Muscle layer of duodenum (tissue), 2 donors: ENCODE measurements at regions not wholly inside any gene's neighbourhood (a gene's known extent, or its start where the extent isn't known, plus 50 kb on each side); places are given as distances from the start of the nearest gene placed in this dataset.

Source experiments
- H3K27ac ChIP-seq: one replicate; pipeline ENCODE4 v1.7.0; 2013; ENCODE audit warnings: mild to moderate bottlenecking, low read length
- H3K27me3 ChIP-seq: one replicate; pipeline ENCODE4 v1.7.0; 2013; ENCODE audit warnings: low read depth, mild to moderate bottlenecking, control low read depth, low read length
- H3K36me3 ChIP-seq, 2 donors: one replicate each; pipeline ENCODE4 v1.7.0; 2013; ENCODE audit warnings: low read length in 2 of 2, control low read depth in 1 of 2, mild to moderate bottlenecking in 1 of 2; ENCODE audit not compliant: insufficient read depth in 2 of 2, control insufficient read depth in 1 of 2
- H3K4me1 ChIP-seq, 2 donors: one replicate each; pipeline ENCODE4 v1.7.0; 2013; ENCODE audit warnings: low read length in 2 of 2, mild to moderate bottlenecking in 2 of 2, control low read depth in 1 of 2, moderate library complexity in 1 of 2; ENCODE audit not compliant: insufficient read depth in 2 of 2, control insufficient read depth in 1 of 2
- H3K4me3 ChIP-seq, 2 donors: one replicate each; pipeline ENCODE4 v1.7.0; 2013; ENCODE audit warnings: low read length in 2 of 2, low read depth in 1 of 2, mild to moderate bottlenecking in 1 of 2
- H3K9me3 ChIP-seq, 2 donors: one replicate each; pipeline ENCODE4 v1.7.0; 2013; ENCODE audit warnings: low read length in 2 of 2, control low read depth in 1 of 2, mild to moderate bottlenecking in 1 of 2; ENCODE audit not compliant: control insufficient read depth in 1 of 2
- donor health status: healthy.

DNA sequence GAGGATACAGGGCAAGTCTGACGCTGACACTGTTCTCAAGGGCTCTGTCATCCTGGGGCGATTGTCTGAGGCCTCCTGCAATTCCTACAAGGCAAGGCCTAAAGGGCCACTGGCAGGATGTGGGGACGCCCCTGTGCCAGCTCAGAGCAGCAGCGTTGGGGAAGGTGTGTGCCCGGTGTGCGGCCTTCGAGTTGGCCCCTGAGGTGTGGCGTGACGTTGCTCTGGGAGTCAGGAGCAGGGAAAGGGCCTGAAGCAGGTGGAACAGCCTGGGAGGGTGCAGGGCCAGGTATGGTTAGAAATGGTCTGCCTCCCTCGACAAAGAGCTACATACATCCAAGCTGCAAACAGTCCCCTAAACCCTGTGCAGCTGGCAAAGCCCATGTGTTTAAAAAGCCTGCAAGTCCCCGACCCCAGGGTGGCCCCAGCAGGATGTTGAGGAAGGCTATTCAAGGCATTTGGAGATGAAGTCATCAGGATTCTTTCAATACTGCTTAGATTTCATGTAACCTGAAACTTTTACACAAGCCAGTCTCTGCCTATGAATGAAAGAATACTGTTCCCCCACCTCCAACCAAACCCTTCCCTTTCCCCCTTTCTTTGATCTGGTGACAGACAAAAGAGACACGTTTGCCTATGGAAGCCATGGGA, 142.5 kb upstream of the TNS3 start:
- Histone ChIP-seq H3K27ac (no peak overlapping the region), H3K4me3 (no peak overlapping the region), H3K4me1 (peaks cover 0 to 12% of the 10 kb centered on the region in 2 donors), H3K36me3 (no peaks in the 10 kb centered on the region), H3K9me3 (no peaks in the 10 kb centered on the region), H3K27me3 (no peaks in the 10 kb centered on the region)

DNA sequence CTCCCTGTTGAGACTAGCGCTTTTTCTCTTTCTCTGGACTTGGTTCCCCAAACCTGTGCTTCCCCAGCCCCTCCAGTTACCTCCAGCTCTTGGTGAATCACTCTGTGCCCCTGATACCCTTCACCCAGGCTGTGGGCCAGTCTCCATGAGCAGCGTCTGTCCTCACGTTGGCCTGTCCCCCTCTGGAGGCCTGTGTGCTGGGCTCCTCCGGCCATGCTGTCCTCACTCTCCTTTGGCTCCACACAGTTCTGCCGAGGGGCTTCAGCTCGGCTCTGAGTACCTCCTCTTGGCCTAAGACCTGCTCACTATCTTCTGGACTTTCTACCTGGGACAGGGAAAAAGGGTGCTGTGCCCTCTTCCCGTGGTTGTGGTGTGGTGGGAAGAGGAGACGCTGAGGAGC, 140.2 kb upstream of the TNS3 start:
- peaks cover 0 to 12% of the 10 kb centered on the region in 2 donors for H3K4me1 ChIP-seq
- H3K4me3 ChIP-seq: no peak overlapping the region
- H3K9me3 ChIP-seq: no peaks in the 10 kb centered on the region
- H3K36me3 ChIP-seq: no peaks in the 10 kb centered on the region
- no peak overlapping the region for H3K27ac ChIP-seq
- no peaks in the 10 kb centered on the region for H3K27me3 ChIP-seq

DNA sequence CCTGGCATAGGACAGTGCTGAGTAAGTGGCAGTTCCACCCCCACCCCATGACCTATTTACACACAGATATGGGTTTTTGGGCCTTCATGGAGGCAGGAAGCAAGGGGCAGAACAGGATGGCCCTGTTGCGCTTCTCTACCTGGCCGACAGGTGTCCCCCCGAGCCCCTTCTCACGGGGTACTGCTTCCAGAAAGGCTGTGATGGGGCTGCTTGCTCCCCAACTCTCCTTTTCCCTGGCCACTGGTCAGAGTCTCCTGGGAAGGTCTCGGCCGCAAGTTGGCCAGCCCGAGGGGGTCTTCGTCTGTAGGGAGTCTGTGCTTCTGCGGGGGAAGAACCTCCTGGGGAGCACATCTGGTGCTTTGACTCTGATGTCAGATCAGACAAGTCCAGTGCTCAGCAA, 139.8 kb upstream of the TNS3 start:
- H3K9me3 ChIP-seq: no peaks in the 10 kb centered on the region
- H3K27me3 ChIP-seq: no peaks in the 10 kb centered on the region
- H3K4me1 ChIP-seq: peaks cover 0 to 12% of the 10 kb centered on the region in 2 donors
- no peak overlapping the region for H3K27ac ChIP-seq
- no peak overlapping the region for H3K4me3 ChIP-seq
- H3K36me3 ChIP-seq: no peaks in the 10 kb centered on the region

DNA sequence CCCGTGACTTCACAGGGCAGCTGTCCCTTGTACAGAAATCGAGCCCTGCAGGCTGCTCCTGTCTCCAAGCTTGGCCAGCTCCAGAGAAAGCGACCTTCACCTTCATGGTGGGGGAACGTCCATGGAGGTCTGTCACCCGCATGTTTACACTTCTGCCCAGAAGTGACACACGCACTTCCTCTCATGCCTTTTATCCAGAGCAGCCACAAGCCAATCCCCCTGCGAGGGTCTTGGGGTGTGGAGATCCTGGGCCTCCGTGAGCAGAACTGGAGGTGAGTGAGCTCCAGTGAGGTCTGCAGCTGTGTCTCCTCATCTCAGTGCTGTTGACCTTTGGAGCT, 139.0 kb upstream of the TNS3 start:
- H3K9me3 ChIP-seq: no peaks in the 10 kb centered on the region
- peaks cover 0 to 12% of the 10 kb centered on the region in 2 donors for H3K4me1 ChIP-seq
- no peaks in the 10 kb centered on the region for H3K27me3 ChIP-seq
- no peak overlapping the region for H3K4me3 ChIP-seq
- H3K27ac ChIP-seq: no peak overlapping the region
- no peaks in the 10 kb centered on the region for H3K36me3 ChIP-seq

DNA sequence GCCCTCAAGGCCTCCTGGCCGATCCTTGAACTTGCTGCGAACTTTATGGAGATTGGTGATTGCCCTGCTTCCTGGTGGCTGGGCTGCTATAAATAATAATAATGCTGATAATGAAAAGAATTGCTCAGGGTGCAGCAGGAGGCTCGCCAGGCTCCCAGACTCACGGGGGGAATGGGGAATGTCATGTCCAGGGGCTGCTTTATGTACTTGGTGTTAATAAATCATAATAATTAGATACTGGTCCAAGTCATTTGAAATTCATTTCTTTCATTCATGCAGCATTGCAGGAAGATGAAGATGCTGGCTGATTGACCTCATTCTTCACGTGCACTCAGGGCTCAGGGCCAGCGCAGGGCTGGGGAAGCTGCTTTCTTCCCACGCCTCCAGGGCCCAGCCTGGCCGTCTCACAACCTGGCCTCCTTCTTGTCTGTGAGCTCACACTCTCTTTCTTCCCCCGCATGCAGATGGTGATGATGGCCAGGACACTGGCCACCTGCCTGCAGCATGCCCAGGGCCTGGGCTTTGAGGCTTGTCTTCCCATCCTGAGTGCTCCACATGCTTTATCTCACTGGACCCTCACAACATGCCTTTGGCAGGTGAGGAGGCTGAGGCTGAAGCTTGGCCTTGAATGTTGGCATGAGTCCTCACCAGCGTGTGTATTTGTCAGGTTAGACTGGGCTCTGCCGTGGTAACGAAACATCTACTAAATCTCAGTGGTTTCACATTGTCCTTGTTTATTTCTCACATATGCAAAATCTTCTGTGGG, 138.4 kb upstream of the TNS3 start:
- Histone ChIP-seq H3K9me3 (no peaks in the 10 kb centered on the region), H3K4me3 (no peak overlapping the region), H3K4me1 (peaks cover 0 to 12% of the 10 kb centered on the region in 2 donors), H3K36me3 (no peaks in the 10 kb centered on the region), H3K27ac (no peak overlapping the region), H3K27me3 (no peaks in the 10 kb centered on the region)

DNA sequence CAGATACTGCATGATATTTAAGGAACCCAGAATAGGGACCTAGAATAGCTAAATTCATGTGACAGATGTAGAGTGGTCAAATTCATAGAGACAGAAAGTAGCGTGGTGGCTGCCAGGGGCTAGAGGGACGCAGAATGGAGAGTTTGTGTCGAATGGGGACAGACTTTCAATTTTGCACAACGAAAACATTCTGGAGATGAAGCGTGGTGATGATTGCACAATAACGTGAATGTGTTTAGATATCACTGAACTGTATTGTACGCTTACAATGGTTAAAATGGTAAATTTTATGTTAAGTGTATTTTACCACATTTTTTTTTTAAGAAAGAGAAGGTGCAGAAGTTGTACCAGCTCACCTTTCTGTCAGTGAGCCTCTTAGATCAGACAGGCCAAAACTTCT, 137.8 kb upstream of the TNS3 start:
- Histone ChIP-seq H3K4me3 (no peak overlapping the region), H3K27me3 (no peaks in the 10 kb centered on the region), H3K36me3 (no peaks in the 10 kb centered on the region), H3K4me1 (peaks cover 0 to 12% of the 10 kb centered on the region in 2 donors), H3K9me3 (no peaks in the 10 kb centered on the region), H3K27ac (no peak overlapping the region)

DNA sequence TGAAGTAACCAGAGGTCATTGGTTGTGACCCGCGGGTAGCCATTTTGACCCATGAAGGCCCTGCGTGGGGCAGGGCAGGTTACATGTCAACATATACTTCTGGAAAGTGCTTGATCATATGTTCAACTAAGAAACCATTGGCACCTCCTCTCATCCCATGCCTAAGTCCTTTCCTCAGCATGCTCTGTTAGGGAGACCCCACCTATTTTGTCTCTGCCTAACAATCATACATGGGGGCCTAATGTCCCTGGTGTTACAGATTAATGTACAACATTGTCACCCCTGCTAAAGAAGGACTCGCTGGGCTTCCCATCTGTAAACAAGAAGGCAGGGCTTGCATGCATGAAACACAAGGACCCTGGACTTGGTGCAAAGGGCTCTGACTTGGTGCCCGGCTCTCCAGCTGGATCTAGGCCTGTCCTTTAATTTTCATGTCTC, 133.7 kb upstream of the TNS3 start:
- Histone ChIP-seq H3K27me3 (no peaks in the 10 kb centered on the region), H3K36me3 (no peaks in the 10 kb centered on the region), H3K9me3 (no peaks in the 10 kb centered on the region), H3K27ac (no peak overlapping the region), H3K4me1 (peaks cover 0 to 10% of the 10 kb centered on the region in 2 donors), H3K4me3 (no peak overlapping the region)

DNA sequence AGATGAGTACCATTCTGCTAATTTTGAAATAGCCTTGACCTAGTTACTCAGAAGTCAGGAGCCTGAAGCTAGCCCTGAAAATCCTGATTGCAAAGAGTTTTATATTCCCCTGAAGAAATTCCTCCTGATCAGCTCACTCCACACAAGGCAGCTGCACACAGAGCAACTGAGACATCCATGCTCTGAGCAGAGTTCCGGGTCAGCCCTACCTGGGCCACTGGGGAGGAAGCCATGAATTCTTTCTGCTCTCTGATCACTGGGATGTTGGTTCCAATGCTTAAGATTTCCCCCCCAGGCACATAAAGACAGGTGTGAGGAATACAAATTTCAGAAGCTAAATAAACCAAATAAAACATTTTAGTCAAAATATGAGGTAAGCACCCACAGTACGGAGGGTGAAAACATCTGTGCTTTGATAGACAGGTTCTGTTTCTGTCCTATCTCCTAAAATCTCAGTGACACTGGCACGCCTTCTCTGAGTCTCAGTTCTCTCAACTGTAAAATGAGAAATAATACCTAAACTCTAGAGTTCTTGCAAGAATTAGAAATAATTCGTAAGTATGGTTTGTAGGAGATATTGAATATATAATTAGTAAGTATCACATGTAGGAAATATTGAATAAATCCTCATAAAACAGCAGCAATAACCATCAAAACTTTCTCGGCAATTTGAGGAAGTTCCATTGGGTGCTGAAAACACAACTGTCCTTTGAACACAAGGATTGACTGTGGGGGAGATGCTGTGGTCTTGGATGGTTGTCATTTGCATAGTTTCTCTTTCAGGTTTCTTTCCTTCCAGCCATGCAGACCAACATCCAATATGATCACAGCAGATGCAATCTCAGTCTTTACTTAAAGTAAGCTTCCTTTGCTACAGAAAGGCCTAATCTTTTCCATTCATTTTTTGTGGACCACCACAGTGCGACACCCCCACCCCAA, 133.0 kb upstream of the TNS3 start:
- Histone ChIP-seq H3K9me3 (no peaks in the 10 kb centered on the region), H3K4me3 (no peak overlapping the region), H3K27me3 (no peaks in the 10 kb centered on the region), H3K27ac (no peak overlapping the region), H3K36me3 (no peaks in the 10 kb centered on the region), H3K4me1 (peaks cover 0 to 10% of the 10 kb centered on the region in 2 donors)

DNA sequence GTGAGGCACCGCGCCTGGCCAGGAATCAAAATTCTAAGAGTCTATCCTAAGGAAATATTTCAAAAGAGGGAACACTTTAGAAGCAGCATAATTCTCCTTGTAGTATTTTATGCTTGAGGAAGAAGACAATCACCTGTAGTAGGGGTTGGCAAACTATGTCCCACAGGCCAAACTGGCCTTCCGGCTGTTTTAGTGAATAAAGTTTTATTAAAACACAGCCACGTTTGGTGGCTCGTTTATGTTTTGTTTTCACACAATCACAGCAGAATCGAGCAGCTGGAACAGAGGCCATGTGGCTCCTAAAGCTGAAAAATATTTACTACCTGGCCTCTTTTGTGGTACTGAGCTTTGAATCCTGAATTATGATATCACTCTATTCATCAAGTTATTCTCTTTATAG, 131.7 kb upstream of the TNS3 start:
- no peaks in the 10 kb centered on the region for H3K27me3 ChIP-seq
- H3K27ac ChIP-seq: no peak overlapping the region
- peaks cover 0 to 12% of the 10 kb centered on the region in 2 donors for H3K4me1 ChIP-seq
- H3K9me3 ChIP-seq: no peaks in the 10 kb centered on the region
- no peaks in the 10 kb centered on the region for H3K36me3 ChIP-seq
- H3K4me3 ChIP-seq: no peak overlapping the region

DNA sequence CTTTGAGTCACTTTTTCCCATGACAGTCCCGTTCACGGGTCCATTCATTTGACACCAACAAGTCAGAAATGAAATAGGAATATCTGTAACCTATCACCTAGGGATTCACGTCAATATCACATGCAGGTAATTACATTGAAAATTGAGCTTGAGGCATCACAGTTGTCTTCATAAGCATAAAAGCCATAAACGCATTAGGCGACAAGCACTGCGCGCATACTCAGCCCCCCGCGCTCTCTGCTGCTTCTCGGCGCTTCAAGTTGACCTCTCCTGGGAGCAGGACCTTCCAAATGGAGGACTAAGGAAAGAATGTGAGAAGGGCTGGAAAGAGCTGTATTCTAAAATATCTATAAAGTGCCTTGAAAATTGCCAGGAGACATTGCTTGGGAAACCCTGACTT, 130.5 kb upstream of the TNS3 start:
- Histone ChIP-seq H3K27ac (no peak overlapping the region), H3K9me3 (no peaks in the 10 kb centered on the region), H3K4me3 (no peak overlapping the region), H3K36me3 (no peaks in the 10 kb centered on the region), H3K27me3 (no peaks in the 10 kb centered on the region), H3K4me1 (peaks cover 0 to 12% of the 10 kb centered on the region in 2 donors)

DNA sequence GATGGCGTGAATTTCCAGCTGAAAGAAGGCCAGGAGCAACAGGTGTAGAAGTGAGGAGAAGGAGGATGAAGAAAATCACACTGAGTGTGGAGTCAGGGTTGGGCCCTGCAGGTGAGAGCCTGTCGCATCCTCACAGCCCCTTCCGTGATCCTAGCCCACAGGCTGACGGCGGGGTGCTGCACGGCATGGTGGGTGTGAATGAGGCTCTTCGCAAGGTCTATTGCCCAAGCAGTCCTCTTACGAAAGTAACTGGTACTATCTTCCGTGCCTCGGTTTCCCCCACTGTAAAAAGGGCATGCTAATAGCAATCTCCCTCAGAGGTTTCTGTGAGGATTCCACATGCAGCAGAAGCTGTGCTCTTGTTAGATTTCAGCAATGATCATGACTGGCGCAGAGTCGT, 129.9 kb upstream of the TNS3 start:
- Histone ChIP-seq H3K9me3 (no peaks in the 10 kb centered on the region), H3K27me3 (no peaks in the 10 kb centered on the region), H3K27ac (no peak overlapping the region), H3K4me1 (peaks cover 0 to 12% of the 10 kb centered on the region in 2 donors), H3K4me3 (no peak overlapping the region), H3K36me3 (no peaks in the 10 kb centered on the region)
